ENCODE measurements at regions not wholly inside any gene's neighbourhood (a gene's known extent, or its start where the extent isn't known, plus 50 kb on each side); places are given as distances from the start of the nearest gene placed in this dataset.
"Not testable (repeated sequence)": the region's sequence is repeated elsewhere in the genome, so short reads cannot be mapped to it uniquely, and the experiment has no call there.

DNA sequence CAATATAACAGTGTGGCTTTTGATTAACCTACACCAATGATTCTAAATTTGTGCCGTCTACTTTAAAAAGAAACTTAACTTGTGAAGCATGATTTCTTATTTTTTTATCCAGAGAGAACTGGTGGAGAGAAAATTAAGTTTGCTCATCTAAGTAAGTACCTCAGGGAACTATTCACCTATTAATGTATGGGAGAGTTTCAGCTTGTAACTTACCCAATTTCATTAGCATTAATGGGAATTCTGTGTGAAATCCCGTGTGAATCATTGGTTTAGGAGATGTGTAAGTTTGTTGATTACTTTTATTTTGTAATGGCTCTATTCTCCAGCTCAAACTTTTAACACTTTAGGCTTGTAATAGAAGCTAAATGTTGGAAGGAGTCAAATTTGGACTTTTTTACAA lies 1061.5 kb downstream of the TDRD15 start:
- no peak for DNase-seq (ENCODE audit: extremely low read depth in 1 of 11, low read depth in 9 of 11, low spot score in 4 of 11)

DNA sequence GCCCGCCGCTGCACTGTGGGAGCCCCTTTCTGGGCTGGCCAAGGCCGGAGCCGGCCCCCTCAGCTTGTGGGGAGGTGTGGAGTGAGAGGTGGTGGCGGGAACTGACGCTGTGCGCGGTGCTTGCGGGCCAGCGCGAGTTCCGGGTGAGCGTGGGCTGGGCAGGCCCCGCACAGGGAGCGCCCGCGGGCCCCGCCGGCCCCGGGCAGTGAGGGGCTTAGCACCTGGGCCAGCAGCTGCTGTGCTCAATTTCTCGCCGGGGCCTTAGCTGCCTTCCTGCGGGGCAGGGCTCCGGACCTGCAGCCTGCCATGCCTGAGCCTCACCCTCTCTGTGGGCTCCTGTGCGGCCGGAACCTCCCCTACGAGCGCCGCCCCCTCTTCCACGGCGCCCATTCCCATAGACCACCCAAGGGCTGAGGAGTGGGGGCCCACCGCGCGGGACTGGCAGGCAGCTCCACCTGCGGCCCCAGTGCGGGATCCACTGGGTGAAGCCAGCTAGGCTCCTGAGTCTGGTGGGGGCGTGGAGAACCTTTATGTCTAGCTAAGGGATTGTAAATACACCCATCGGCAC lies 1062.6 kb downstream of the TDRD15 start:
- not testable (repeated sequence) for DNase-seq (ENCODE audit: extremely low read depth in 1 of 11, low read depth in 9 of 11, low spot score in 4 of 11)

DNA sequence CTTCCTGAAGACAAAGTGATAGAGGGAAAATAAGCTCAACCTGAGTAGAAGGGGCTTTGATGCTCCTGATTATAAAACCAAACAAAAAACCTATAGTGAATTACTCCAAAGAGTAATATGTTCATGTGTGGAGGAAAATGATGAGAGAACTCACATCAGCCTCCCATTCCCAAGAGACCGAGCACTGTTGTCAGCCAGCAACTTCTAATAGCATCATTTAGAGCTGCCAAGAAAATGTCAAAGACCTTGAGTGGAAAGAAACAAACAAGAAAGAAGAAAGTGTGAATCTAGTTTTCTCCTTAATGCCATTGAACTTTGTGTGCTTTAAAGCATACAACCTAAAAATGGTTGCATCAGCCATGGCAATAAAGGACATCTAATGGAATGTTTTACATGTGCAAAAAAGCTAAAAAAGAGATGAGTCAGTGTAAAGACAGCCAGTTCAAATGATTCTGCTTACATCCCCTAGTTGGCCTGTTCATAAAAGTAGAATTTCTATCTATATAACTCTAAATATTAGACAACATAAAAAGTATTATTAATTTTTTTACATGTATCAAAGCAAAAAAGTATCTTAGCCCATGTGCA lies 1066.2 kb downstream of the TDRD15 start:
- DNase-seq (ENCODE audit: extremely low read depth in 1 of 11, low read depth in 9 of 11, low spot score in 4 of 11), result no peak

DNA sequence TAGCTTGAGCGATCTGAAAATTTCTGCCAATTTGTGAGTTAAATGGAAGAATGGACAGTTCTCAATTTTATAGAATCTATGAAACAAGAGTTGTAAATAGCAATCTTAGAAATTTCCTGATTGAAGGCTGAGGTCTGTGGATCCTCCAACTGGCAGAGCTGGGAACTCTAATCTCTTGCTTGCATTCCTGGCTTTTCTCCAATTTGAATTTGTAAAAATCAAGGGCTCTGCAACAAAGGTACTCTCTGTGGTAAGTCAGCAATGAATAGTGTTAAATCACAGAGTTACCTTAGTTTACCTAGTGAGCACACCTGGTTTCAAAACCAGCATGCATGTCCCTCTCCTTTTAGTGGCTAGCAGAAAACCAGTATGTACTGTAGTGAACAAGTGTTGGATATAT lies 1070.5 kb downstream of the TDRD15 start:
- no peak for DNase-seq (ENCODE audit: extremely low read depth in 1 of 11, low read depth in 9 of 11, low spot score in 4 of 11)

DNA sequence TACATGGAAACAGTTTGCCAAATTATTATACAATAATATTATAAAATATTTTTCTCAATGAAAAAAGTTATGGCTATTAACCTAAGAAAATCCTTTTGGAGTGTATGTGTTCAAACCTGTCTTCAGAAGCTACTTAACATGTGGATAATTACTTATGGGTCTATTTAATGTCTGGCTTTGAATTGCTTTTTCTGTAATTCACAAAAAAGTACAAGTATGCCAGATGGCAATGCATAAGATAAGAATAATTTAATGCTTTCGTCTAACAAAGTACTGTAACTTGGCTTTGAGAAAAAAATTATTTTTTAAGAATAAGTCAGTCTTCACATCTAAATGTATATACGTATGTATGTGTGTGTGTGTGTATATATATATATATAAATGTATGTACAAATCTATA lies 1073.0 kb downstream of the TDRD15 start:
- no peak for DNase-seq (ENCODE audit: extremely low read depth in 1 of 11, low read depth in 9 of 11, low spot score in 4 of 11)

DNA sequence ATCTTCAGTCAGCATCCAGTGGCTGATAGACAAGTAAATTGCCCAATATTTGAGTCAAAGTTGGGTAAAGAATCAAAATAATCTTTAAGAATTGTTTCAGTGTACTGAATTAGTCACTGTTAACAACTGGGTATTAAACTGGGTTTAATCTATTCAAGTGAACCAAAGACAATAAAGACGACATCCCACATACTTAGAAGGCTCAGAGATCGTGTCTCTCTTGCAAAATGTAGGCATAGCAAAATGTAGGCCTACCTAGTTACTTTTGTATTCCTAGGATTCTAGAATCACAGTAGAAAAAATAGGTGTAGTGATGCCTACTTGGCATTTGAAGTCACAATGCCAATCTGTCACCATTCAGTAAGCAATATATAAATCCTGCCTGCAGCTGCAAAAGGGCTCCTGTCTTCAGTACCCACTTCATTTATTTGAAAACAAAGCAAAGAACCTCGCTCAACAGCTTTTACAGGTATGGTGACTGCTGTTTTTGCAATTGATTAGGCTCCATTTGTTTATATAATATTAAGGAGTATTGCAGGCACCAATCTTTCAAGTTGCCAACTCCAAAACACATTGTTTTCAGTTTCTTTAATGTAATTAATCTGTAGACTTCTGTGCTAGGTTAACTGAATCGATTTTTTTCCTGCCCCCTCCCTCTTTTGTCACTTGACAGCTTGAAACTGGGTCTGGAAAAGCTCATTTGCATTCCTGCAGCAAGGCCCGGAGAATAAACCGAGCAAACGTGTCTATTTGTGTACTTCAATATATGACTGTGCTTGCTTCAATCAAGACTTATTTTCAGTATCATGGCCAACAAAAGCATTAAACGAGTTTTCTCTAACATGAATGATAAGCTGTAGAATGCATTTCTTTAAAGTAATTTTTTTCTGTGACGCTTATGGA lies 1074.9 kb downstream of the TDRD15 start:
- DNase-seq (ENCODE audit: extremely low read depth in 1 of 11, low read depth in 9 of 11, low spot score in 4 of 11), result peak in 1 of 11 donors; percentile 25

DNA sequence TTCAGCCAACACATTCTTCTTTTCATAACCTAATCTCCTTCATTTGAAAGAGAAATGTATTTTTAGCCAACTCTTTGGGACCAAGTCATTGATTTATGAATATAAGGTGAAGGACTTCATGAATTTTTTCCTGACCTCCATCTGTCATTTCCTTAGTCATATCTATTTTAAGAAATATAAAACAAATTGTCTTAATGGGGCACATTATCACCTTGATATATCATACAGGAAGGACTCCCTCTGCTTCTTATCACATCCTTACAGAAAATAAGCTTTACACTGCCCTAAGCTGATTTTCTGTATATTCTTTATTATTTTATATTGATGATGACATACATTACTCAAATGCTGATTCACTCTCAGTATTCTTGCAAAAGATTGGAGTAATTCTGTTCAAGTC lies 1076.2 kb downstream of the TDRD15 start:
- no peak for DNase-seq (ENCODE audit: extremely low read depth in 1 of 11, low read depth in 9 of 11, low spot score in 4 of 11)

DNA sequence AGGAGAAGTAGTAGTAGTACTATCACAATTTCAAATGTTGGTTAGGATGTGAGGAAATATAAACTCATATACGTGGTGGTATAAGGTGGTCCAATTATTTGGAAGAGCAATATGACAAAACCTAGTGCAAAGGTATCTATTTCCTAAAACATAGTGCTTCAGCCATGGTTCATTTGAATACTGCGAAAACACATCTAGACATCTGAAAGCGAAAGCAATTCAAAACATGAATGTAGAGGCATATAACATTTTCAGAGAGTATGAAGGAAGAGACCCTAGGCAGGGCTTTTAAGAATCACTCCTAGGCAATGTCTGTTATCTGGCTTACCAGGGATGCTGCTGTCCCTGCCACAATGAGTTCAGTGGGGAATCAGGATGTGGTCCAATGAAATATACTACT lies 1085.8 kb downstream of the TDRD15 start:
- no peak for DNase-seq (ENCODE audit: extremely low read depth in 1 of 11, low read depth in 9 of 11, low spot score in 4 of 11)

DNA sequence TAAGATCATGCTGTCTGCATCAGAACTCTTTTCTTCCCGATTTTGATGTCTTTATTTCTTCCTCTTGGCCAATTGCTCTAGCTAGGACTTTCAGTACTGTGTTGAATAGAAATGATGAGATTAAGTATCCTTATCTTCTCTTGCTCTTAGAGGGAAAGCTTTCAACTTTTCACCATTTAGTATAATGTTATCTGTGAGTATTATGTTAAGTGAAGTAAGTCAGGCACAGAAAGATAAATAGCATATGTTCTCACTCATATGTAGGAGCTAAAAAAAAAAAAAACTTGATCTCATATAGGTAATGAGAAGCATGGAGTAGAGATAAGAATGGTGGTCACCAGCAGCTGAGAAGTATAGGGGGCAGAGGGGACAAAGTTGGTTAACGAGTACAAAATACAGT lies 1089.5 kb downstream of the TDRD15 start:
- no peak for DNase-seq (ENCODE audit: extremely low read depth in 1 of 11, low read depth in 9 of 11, low spot score in 4 of 11)

DNA sequence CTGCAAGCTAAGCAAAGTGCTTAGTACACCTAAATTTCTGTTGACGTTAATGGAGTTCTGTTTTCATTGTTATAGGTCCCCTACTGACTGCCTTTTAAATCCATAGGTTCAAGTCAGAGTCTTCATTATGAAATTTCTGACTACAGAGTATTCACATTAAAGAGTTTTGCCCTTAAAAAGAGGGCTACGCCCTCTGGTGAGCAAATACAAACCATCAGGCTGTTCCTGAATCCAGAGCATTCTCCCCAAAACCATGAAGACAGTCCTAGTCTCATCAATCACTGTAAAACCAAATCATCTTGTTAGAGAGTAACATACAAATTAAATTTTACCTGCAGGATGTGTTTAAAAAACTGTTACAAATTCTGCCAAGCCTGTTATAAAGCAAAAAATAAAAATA lies 1091.7 kb downstream of the TDRD15 start:
- DNase-seq (ENCODE audit: extremely low read depth in 1 of 11, low read depth in 9 of 11, low spot score in 4 of 11), result no peak

DNA sequence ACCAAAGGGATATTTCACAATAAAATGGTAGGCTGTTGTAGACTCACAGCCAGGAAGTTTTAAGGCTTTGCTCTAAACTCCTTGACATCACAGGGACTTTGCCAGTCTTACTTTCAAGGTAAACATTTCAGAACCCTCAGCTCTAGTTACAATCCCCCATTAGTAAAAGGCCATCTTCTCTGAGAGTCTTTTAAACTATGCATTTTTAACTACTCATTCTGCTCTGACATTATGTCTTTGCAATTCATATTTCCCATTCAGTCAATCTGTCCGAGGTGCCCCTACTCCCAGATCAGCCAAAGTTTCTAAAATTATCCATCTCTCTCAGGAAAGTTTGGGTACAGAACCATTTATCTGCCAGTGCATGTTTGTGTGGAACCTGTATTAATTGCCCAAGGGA lies 1094.1 kb downstream of the TDRD15 start:
- DNase-seq (ENCODE audit: extremely low read depth in 1 of 11, low read depth in 9 of 11, low spot score in 4 of 11), result peak in 1 of 11 donors; percentile 16

DNA sequence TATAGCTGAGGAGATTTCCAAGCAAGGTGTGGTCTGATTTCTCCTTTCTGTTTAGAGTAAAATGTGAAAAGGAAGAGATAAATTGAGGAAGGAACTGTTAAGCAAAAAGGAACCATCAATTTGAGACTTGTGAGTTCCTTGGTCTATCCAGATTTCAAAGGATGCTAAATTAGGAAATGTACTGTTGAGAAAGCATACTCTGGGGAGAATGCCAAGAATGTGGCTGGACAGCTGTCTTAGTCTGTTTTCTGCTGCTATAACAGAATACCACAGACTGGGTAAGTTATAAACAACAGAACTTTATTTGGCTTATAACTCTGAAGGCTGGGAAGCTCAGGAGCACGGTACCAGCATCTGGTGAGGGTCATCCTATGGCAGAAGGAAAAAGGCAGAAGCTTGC lies 1097.2 kb downstream of the TDRD15 start:
- no peak for DNase-seq (ENCODE audit: extremely low read depth in 1 of 11, low read depth in 9 of 11, low spot score in 4 of 11)

DNA sequence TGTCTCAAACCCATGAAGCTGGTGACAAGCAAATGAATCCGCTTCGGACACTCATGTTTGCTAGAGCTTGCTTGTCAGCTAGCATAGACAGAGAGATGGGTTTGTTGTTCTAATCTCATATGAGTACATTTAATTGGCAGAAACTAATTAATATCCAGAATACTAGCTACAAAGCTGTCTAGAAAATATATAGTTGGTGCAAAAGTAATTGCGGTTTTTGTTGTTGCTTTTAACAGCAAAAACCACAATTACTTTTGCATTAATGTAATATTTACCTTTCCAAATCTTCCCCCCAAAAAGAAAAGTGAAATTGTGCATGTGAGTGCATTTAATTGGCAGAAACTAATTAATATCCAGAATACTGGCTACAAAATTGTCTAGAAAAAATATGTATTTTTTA lies 1115.2 kb downstream of the TDRD15 start:
- DNase-seq (ENCODE audit: extremely low read depth in 1 of 11, low read depth in 9 of 11, low spot score in 4 of 11), result no peak

DNA sequence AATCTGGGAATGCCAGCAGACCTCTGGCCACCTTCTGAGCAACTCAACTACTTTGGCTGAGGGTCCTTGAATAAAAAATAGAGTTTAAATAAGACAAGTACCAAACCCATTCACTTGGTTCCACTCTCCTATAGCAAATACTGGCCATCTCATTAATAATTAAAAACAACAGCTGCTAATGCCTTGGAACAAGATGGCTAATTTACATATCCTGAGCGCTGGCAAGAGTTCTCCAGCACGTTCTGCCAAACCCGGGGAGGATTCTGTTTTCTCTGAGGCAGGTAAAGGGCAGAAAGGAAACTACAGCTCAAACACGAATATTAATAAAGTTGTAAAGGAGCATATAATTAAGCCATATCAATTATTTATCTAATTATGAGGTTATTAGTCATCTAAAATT lies 1123.7 kb downstream of the TDRD15 start:
- no peak for DNase-seq (ENCODE audit: extremely low read depth in 1 of 11, low read depth in 9 of 11, low spot score in 4 of 11)

DNA sequence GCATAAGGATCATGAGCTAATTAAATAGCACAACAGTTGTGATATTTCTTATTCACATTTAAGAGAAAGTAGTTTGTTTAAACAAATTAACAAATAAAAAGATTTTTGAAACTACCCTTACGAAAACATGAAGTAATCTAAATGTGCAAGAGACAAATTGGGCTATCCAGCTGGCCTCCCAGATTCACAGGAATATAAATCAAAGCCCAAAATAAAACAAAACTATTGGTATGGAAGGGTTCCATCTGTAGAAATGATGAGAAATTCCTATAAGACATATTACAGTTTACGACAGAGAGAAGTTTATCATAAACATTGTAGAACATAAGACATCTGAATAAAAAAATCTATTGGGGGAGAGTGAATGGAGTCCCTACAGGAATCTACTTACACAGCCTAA lies 1125.1 kb downstream of the TDRD15 start:
- peak in 4 of 11 donors; percentile 5 to 15 (median 10) for DNase-seq (ENCODE audit: extremely low read depth in 1 of 11, low read depth in 9 of 11, low spot score in 4 of 11)

DNA sequence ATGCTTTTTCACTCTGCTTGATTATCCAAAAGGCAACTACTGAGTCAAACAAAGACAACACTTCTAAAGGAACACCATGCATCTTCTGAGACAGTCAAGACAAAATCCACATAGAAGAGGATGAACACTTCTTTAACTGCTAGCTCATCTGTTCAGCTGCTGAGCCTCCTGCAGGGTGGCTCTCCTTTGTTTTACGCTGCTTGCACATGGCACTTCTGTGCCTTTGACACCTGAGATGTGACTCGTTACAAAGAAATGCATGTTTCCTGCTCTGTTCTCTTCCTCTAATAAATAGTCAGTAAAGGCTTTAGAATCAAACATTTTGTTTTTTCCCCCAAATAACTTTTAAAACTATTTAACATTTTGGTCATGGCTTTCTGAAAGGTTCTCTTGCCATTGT lies 1129.4 kb downstream of the TDRD15 start:
- DNase-seq (ENCODE audit: extremely low read depth in 1 of 11, low read depth in 9 of 11, low spot score in 4 of 11), result no peak

DNA sequence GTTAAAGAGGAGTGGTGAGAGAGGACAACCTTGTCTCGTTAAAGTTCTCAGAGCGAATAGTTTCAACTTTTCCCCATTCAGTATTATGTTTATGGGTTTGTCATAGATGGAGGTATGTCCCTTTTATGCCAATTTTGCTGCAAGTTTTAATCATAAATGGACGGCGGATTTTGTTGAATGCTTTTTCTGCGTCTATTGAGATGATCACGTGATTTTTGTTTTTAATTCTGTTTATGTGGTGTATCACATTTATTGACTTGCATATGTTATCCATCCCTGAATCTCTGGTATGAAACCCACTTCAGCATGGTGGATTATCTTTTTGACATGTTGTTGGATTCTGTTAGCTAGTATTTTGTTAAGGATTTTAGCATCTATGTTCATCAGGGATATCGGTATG lies 1123.8 kb upstream of the KLHL29 start:
- DNase-seq (ENCODE audit: extremely low read depth in 1 of 11, low read depth in 9 of 11, low spot score in 4 of 11), result no peak

DNA sequence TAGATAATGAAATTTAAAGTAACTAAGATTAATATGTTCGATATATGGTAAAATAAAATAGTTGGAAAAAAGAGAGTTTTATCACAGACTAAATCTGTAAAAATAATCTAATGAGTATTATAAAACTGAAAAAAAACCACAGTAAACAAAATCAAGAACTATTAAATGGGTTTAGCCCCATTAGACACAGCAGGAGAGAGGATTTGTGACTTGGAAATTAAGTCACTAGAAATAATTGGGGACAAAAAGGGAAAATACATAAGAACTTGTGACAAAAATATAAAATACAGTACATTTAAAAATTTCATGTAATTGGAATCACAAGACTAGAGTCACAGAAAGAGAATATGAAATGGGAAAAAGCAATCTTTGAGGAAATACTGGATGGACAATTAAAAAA lies 1114.6 kb upstream of the KLHL29 start:
- DNase-seq (ENCODE audit: extremely low read depth in 1 of 11, low read depth in 9 of 11, low spot score in 4 of 11), result no peak

DNA sequence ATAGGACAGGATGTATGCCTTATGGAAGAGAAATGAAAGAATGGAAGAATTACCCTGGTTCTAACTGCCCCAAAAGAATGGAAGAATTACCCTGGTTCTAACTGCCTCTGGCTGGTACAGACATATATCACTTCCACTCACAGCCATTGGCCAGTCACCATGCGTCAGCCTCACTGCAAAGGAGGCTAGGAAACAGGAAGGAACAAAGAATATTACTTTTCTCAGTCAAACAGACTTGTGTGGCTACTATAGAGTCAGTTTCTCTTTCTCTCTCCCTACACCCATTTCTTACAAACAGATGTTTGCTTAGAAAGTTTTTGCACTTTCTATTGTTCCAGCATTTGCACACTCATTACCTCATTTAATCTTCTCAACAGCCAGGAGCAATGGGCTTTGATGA lies 1111.1 kb upstream of the KLHL29 start:
- DNase-seq (ENCODE audit: extremely low read depth in 1 of 11, low read depth in 9 of 11, low spot score in 4 of 11), result no peak

DNA sequence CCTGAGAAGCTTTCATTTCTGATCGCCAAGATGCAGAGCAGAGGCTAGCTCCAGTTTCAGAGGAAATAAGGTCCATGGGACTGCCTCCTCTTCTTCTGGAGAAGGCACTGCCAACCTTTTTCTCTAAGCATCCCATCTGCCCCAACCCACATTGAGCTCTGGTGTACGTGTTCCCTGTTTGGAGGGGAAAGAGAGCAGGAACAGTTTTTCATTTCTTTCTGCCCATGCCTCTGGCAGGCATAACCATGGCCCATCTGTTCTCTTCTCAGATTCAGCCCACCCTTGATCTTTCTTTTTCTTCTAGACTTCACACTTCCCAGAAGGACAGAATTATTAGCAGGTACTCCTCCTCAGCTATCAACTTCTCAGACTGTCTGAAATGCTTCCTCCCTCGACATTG lies 1110.3 kb upstream of the KLHL29 start:
- DNase-seq (ENCODE audit: extremely low read depth in 1 of 11, low read depth in 9 of 11, low spot score in 4 of 11), result no peak

DNA sequence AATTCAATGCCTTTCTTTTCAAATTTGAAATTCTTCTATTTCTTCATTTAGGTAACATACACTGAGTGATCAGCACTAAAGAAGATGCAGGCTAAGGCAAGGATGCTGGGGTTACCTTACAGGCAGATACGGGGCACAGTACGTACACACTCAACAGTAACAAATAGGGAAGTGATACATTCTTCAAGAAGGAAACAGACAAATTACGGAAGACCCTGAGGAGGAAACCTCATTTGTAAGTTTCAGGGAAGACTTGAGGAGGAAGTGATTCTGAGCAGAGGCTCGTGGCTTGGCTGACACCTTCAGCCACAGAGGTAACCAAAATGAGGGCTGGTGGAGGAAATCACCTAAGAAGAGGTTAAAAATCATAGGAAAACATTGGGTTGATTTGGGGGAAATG lies 1108.3 kb upstream of the KLHL29 start:
- no peak for DNase-seq (ENCODE audit: extremely low read depth in 1 of 11, low read depth in 9 of 11, low spot score in 4 of 11)
